GM18951 (cell line): ENCODE measurements at regions not wholly inside any gene's neighbourhood (a gene's known extent, or its start where the extent isn't known, plus 50 kb on each side); places are given as distances from the start of the nearest gene placed in this dataset.
"Not testable (repeated sequence)": the region's sequence is repeated elsewhere in the genome, so short reads cannot be mapped to it uniquely, and the experiment has no call there.

Experiments used
- POLR2A ChIP-seq: IDR thresholded peaks from 4 replicates; pipeline ENCODE4 v1.6.1; 2011; ENCODE audit warnings: mild to moderate bottlenecking; ENCODE audit not compliant: insufficient read length, insufficient read depth; ENCODE audit errors: extremely low read depth
- in situ Hi-C: fragments of 300-500 bp; cut with MboI; formaldehyde crosslinking; loops from one replicate; pipeline ENCODE4 v1.12.0; 2022; ENCODE audit warnings: low sequenced_read_pairs, mixed read lengths, inconsistent platforms; ENCODE audit not compliant: unreplicated experiment

DNA sequence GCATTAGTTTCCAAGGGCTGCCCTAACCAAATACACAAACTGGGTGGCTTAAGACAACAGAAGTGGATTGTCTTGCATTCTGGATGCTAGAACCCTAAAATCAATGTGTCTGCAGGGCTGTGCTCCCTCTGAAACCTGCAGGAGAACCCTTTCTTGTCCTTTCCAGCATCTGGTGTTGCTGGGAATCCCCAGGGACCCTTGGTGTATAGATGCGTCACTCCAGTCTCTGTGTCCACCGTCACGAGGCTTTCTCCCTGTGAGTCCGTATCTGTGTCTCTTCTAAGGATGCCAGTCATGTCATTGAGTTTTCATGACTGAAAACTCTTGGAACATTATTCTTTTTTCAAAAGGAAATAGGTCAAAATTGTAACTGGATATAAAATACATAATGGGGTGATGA lies 142.9 kb downstream of the RNASET2 start:
- in situ Hi-C loops: no loop called here

DNA sequence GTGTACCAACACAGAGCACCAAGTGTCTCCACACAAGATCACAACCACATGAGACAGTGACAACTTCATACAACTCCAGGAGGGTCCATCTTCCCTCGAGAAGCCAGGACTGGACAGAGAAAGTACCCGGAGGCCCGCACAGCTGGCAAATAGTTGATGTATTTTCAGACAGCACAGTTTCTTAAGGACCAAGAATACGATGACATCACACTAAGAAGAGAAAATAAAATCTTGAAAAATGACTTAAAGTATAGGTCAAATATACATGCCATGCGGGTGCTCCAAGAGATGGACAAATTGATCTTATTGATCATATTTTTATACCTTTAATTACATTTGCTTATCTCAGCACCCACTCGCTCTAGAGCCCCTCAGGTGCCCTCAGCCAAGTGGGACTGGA lies 145.5 kb downstream of the RNASET2 start:
- in situ Hi-C loops: no loop called here
- TF ChIP-seq POLR2A: no peak

More for the DNA sequence above, 142.9 kb downstream of the RNASET2 start:
- TF ChIP-seq POLR2A: no peak

DNA sequence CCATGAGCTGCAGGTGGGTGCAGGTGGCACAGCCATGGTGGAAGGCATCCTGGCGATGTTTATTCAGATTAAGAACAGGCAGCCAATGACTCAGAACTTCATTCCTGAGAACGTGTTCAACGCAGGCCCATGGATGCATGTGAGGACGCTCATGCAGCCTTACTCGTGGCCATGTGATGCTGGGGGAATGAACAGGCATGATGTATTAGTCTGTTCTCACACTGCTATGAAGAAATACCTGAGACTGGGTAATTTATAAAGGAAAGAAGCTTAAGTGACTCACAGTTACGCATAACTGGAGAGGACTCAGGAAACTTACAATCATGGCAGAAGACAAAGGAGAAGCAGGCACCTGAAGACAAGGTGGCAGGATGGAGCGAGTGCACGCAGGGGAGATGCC lies 146.6 kb downstream of the RNASET2 start:
- in situ Hi-C loops: no loop called here
- TF ChIP-seq POLR2A: no peak

DNA sequence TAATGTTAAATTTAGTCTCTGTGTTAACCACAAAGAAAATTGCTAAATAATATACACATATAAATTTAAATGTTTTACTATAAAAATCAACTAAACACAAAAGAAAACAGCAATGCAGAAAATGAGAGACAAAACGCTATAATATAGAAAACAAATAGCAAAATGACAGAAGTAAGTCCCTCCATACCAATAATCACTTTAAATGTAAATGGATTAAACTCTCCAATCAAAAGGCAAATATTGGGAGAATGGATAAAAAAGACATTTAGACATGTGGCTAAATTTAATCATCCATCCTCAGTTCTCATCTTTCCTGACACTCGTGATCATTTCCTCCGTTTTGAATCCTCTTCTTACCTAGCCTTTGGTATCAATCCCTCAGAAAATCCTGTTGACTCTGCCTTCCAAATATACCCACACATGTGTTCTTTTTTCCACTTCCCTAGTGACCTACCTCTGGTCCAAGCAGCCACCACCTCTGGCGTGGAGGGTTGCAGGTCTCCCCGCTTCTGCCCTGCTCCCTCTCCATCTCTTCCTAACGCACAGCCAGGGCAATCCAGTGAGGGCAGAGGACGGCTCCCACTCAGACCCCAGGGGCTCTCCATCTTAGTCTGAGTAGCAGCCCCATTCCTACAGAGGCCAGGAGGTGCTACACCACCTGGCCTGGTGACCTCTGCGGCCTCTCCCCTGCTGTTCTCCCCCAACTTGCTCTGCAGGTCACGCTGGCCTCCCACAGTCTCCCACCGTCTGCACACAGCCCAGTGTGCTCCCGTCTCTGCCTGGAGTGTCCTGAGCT lies 149.2 kb downstream of the RNASET2 start:
- in situ Hi-C loops: no loop called here
- no peak for TF ChIP-seq POLR2A

DNA sequence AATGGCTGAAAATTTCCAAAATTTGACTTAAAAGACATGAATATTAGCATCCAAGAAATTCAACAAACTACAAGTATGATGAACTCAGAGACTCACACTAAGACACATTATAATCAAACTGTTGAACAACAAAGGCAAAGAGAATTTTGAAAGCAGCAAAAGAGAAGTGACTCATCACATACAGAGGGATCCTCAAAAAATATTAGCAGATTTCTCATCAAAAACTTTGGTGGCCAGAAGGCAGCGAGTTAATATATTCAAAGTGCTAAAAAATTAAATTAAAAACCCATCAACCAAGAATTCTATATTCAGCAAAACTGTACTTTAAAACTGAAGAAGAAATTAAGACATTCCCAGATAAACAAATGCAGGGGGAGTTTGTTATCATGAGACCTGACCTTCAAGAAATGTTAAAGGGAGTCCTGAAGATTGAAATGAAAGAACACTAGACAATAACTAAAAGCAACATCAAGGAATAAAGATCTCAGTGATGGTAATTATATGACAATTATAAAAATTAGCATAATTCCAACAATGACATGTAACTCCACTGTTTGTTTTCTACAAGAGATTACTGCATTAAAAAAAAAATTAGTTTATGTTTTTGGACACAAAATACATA lies 150.0 kb downstream of the RNASET2 start:
- in situ Hi-C loops: no loop called here
- no peak for TF ChIP-seq POLR2A

DNA sequence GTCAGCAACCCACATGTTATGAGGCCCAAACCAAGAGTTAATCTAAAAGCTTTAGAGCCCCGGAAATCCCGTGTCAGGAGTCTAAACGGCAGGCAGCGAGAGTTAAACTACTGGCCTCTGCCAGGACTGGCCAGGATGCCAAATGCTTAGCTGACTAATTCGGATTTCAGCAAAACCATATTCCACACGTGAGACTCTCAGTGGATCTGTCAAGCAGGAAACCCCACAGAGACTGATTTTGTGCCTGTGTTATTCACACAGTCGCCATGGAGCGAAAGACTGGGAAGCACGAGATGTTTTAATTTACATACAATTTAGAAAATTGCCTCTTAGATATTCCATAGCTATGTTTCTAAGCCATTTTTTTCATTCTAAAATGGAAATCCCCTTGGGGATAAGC lies 152.9 kb downstream of the RNASET2 start:
- in situ Hi-C loops: no loop called here
- TF ChIP-seq POLR2A: no peak

DNA sequence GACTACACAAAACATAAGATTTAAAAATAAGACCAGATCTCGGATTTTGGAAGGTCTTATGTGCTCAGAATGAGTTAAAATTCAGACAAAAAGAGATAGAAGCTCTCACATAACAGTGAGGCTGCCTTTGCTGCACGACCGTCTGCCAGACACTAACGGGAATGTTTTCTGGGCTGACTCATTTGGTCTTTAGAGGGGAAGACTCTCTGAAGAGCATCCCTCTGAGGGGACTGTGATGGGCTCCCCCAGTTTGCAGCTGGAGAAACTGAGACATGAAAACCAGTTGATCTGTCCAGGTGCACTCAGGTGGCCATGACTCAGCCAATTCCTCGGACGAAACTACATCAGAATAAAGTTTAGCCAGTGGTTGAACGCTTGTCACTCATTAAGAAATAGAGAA lies 153.9 kb downstream of the RNASET2 start:
- in situ Hi-C loops: no loop called here
- no peak for TF ChIP-seq POLR2A

DNA sequence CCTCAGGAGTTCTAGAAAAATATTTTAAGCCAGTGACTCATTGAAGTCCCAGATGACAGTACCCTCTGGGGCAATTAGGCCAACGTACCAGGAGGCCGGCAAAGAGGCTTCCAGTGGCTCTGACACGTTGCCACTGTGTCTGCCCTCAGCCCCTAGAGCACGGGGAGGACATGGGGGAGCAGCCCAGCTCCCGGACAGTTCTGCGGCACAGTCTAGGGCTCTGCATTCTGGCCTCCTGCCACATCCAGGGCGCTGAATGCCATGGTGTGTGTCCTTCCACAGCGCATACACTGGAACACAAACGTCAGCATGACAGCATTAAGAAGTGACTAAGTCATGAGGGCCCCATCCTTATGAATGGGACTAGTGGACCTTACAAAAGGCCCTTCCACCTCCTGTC lies 156.2 kb downstream of the RNASET2 start:
- TF ChIP-seq POLR2A: no peak
- in situ Hi-C loops: no loop called here

DNA sequence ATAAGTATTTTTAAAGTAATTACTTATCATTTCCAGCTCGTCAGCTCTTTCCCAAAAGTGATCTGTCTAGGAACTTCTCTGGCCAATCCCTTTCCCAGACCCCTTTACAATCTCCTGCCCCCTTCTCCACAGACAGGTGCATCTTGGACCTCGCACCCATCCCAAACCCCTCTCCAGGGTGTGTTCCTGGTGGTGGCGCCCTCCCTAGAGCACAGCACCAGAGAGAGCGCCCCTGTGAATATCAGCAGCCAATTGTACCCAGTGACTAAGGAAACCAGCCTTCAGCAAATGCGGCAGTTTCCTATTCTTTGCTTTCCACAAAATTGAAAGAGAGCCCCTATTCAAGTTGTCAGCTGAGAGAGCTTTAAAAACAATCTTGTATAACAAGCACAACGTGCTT lies 157.7 kb downstream of the RNASET2 start:
- TF ChIP-seq POLR2A: no peak
- in situ Hi-C loops: no loop called here

DNA sequence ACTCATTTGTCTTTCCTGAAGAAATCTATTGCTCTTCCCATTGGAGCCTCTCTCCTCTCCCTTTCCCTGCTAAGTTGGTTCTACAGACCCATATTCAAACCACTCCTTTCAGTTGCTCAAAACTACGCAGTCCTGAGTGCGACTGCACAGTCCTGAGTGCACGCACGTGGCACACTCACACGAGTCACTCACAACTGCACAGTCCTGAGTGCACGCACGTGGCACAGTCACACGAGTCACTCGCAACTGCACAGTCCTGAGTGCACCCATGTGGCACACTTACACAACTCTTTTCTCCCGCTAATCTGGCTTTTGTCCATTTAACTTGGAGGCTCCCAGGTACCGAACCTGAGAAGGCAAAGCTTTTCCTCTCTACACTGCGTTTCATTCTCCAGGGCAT lies 159.7 kb downstream of the RNASET2 start:
- in situ Hi-C loops: no loop called here
- TF ChIP-seq POLR2A: no peak

DNA sequence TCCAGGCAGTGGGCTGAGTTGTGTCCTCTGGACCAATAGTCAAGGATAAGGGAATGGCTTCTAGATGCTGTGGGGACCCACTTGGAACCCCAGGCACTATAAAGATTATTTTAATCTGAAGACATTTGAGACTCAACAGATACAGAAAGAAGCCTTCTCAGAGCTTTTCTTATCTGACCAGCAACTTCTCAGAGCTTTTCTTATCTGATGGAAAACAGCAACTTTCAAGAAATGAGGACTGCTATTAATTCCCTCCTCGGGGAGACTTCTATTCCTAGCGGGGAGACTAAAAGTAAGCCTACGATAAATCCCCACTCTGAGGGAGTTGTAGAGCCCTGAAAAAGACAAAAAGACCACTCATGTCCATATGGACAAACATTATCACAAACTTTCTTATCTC lies 160.5 kb downstream of the RNASET2 start:
- in situ Hi-C loops: no loop called here
- no peak for TF ChIP-seq POLR2A

DNA sequence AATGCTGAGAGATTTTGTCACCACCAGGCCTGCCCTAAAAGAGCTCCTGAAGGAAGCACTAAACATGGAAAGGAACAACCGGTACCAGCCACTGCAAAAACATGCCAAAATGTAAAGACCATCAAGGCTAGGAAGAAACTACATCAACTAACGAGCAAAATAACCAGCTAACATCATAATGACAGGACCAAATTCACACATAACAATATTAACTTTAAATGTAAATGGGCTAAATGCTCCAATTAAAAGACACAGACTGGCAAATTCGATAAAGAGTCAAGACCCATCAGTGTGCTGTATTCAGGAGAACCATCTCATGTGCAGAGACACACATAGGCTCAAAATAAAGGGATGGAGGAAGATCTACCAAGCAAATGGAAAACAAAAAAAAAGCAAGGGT lies 163.8 kb upstream of the RPS6KA2 start:
- in situ Hi-C loops: not testable (repeated sequence)

DNA sequence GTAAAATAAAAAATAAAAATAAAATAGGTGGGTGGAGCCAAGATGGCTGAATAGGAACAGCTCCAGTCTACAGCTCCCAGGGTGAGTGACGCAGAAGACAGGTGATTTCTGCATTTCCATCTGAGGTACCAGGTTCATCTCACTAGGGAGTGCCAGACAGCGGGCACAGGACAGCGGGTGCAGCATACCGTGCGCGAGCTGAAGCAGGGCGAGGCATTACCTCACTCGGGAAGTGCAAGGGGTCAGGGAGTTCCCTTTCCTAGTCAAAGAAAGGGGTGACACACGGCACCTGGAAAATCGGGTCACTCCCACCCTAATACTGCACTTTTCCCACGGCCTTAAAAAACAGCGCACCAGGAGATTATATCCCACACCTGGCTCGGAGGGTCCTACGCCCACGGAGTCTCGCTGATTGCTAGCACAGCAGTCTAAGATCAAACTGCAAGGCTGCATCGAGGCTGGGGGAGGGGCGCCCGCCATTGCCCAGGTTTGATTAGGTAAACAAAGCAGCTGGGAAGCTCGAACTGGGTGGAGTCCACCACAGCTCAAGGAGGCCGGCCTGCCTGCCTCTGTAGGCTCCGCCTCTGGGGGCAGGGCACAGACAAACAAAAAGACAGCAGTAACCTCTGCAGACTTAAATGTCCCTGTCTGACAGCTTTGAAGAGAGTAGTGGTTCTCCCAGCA lies 161.9 kb upstream of the RPS6KA2 start:
- in situ Hi-C loops: not testable (repeated sequence)

DNA sequence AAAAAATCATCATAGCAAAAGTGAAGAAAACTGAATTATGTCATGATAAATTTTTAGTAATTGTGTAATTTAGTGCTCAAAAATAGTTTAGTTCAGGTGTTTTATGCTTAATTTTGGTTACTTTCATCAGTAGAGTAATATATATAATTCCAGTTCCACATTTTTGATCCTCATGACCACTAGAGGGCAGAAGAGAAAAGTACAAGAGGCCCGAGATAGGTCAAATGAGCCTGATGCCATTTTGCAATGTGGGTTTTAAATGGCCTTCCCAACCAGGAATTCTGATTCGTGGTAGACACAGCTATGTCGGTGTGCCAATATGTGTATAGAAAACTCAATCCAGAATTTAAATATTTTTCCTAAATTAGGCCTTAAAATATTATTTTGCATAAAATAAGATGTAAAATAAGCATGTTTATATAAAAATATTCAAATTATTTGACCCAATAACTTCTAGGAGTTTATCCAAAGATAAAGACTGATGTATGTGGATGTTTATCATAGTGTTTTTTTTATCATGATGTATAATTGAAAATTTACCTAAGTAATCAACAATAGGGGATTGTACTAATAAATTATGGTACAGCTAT lies 159.7 kb upstream of the RPS6KA2 start:
- in situ Hi-C loops: no loop called here
- TF ChIP-seq POLR2A: no peak
